Body of pancreas (tissue), 4 donors: ENCODE measurements at regions not wholly inside any gene's neighbourhood (a gene's known extent, or its start where the extent isn't known, plus 50 kb on each side); places are given as distances from the start of the nearest gene placed in this dataset.

Experiments used
- ATAC-seq: fragments of 150-250 bp; one replicate; pipeline ENCODE4 v1.9.1; 2016
- DNase-seq, 4 donors: peaks; one replicate each; pipeline ENCODE4 v3.0.0-alpha.2; 2019
- H3K27ac ChIP-seq, 4 donors: fragments of 200-600 bp; sonication (generic); 1 replicate in 3 of 4; 2 replicates in 1 of 4; pipeline versions ENCODE4 v1.5.1 to v1.6.1; 2016 to 2019; ENCODE audit warnings: mild to moderate bottlenecking in 1 of 4, mixed read lengths in 1 of 4, moderate library complexity in 1 of 4
- H3K27me3 ChIP-seq, 2 donors: fragments of 200-600 bp; sonication (generic); one replicate each; pipeline ENCODE4 v1.6.0; 2016; ENCODE audit warnings: mild to moderate bottlenecking in 1 of 2
- H3K36me3 ChIP-seq, 2 donors: fragments of 200-600 bp; sonication (generic); replicated peaks in 1 of 2; 2 replicates each; pipeline ENCODE4 v1.5.1; 2016; ENCODE audit warnings: low read depth in 2 of 2; ENCODE audit not compliant: insufficient read depth in 1 of 2
- H3K4me1 ChIP-seq: fragments of 200-600 bp; sonication (generic); one replicate; pipeline ENCODE4 v1.6.0; 2016
- H3K4me3 ChIP-seq, 2 donors: fragments of 200-600 bp; sonication (generic); 1 replicate in 1 of 2; 2 replicates in 1 of 2; pipeline ENCODE4 v1.5.1; 2016 to 2019
- H3K9me3 ChIP-seq, 3 donors: fragments of 200-600 bp; sonication (generic); 1 replicate in 2 of 3; 2 replicates in 1 of 3; pipeline ENCODE4 v1.5.1; 2016
- CTCF ChIP-seq, 7 experiments: fragments of 450-650 bp in 4 of 7; fragments of 200-600 bp in 3 of 7; sonication (generic) in 3 of 7; IDR thresholded peaks; one replicate each; pipeline ENCODE4 v1.5.1; 2016 to 2019; ENCODE audit warnings: antibody characterized with exemption in 7 of 7
- POLR2A ChIP-seq, 3 donors: fragments of 450-650 bp; IDR thresholded peaks; one replicate each; pipeline ENCODE4 v1.6.1; 2016; ENCODE audit warnings: antibody characterized with exemption in 3 of 3, mild to moderate bottlenecking in 2 of 3
- WGBS, 2 donors: methylation state at CpG; one replicate each; pipeline ENCODE4 v1.1.5; 2017; 5-methylcytosine and 5-hydroxymethylcytosine counted together
- intact Hi-C: fragments of 100-400 bp; cut with DNase I; formaldehyde crosslinking; loops from one replicate; pipeline ENCODE4 v1.15.1; 2023

GRCh38 chr10:124157271-124157681 is 63.9 kb upstream of the CHST15 start:
- no peak overlapping the region for H3K4me3 ChIP-seq
- peaks cover 33% of the 10 kb centered on the region for H3K4me1 ChIP-seq
- no peaks in the 10 kb centered on the region for H3K9me3 ChIP-seq
- TF ChIP-seq POLR2A (IDR thresholded peaks at IDR 0.05) (no peak), CTCF (IDR thresholded peaks at IDR 0.05) (no peak)
- H3K27ac ChIP-seq = peak overlapping the region in 2 of 4 donors; percentile 77 to 85
- ATAC-seq = no peak
- 56 to 58% methylated on average over 3 to 4 of the region's 4 CpGs for WGBS, 2 donors
- intact Hi-C loops = no loop called here
- DNase-seq = no peak
- H3K27me3 ChIP-seq = no peaks in the 10 kb centered on the region
- H3K36me3 ChIP-seq = no peaks in the 10 kb centered on the region

GRCh38 chr10:124156524-124157260 is 63.3 kb upstream of the CHST15 start:
- Histone ChIP-seq H3K27ac (peak overlapping the region in 3 of 4 donors; percentile 73 to 85 (median 77)), H3K4me1 (peaks cover 37% of the 10 kb centered on the region), H3K27me3 (no peaks in the 10 kb centered on the region), H3K9me3 (no peaks in the 10 kb centered on the region), H3K36me3 (no peaks in the 10 kb centered on the region), H3K4me3 (no peak overlapping the region)
- 52 to 64% methylated on average over 10 to 16 of the region's 17 CpGs for WGBS, 2 donors
- ATAC-seq (no peak), DNase-seq (peak in 1 of 4 donors; percentile 38)
- intact Hi-C loops = no loop called here
- TF ChIP-seq CTCF (IDR thresholded peaks at IDR 0.05) = no peak

GRCh38 chr10:124155781-124156435 is 62.5 kb upstream of the CHST15 start:
- peak; percentile 64 for ATAC-seq
- WGBS, 2 donors = 36 to 37% methylated on average over 13 to 17 of the region's 17 CpGs
- intact Hi-C loops = no loop called here
- Histone ChIP-seq H3K4me3 (no peak overlapping the region), H3K4me1 (peaks cover 37% of the 10 kb centered on the region), H3K27ac (peak overlapping the region in 3 of 4 donors; percentile 73 to 85 (median 77)), H3K36me3 (no peaks in the 10 kb centered on the region), H3K27me3 (no peaks in the 10 kb centered on the region), H3K9me3 (no peaks in the 10 kb centered on the region)
- peak; percentile 26 to 57 (median 36) for DNase-seq
- TF ChIP-seq CTCF (IDR thresholded peaks at IDR 0.05) = no peak
- peak in 1 of 3 donors; percentile 11 for TF ChIP-seq POLR2A (IDR thresholded peaks at IDR 0.05)

GRCh38 chr10:124153023-124153826 is 59.8 kb upstream of the CHST15 start:
- peaks cover 37% of the 10 kb centered on the region for H3K4me1 ChIP-seq
- 30 to 40% methylated on average over 20 of the region's 20 CpGs for WGBS, 2 donors

More at GRCh38 chr10:124153023-124153826, 59.8 kb upstream of the CHST15 start:
- TF ChIP-seq POLR2A (IDR thresholded peaks at IDR 0.05) (peak in 1 of 3 donors; percentile 10), CTCF (IDR thresholded peaks at IDR 0.05) (no peak)
- Histone ChIP-seq H3K27me3 (no peaks in the 10 kb centered on the region), H3K27ac (peak overlapping the region; percentile 9 to 74 (median 48)), H3K9me3 (no peaks in the 10 kb centered on the region), H3K36me3 (no peaks in the 10 kb centered on the region), H3K4me3 (no peak overlapping the region)
- DNase-seq = peak; percentile 26 to 59 (median 30)
- intact Hi-C loops = no loop called here
- ATAC-seq = peak; percentile 66
